ENCODE measurements at regions not wholly inside any gene's neighbourhood (a gene's known extent, or its start where the extent isn't known, plus 50 kb on each side); places are given as distances from the start of the nearest gene placed in this dataset.

GRCh38 chr5:130514984-130515690, 610.9 kb downstream of the CHSY3 start:
- TF ChIP-seq EGR1 (IDR thresholded peaks at IDR 0.05; ENCODE audit: borderline replicate concordance, low read depth, low read length) = no peak
- TF ChIP-seq POLR2A (IDR thresholded peaks at IDR 0.05; ENCODE audit: control extremely low read depth in 1 of 2, low read depth in 2 of 2, low read length in 2 of 2) = no peak
- no peak for TF ChIP-seq MAFK (IDR thresholded peaks at IDR 0.05; ENCODE audit: low read depth, low read length)
- no peak for TF ChIP-seq NRF1 (IDR thresholded peaks at IDR 0.05; ENCODE audit: low read depth, low read length)
- no peak for TF ChIP-seq HDAC6 (IDR thresholded peaks at IDR 0.05; ENCODE audit: low read depth, low read length)
- no peak for TF ChIP-seq TAF1 (IDR thresholded peaks at IDR 0.05; ENCODE audit: low read depth, low read length)
- no peak for TF ChIP-seq EZH2 (IDR thresholded peaks at IDR 0.05; ENCODE audit: low read depth, low read length, severe bottlenecking)
- no peak for TF ChIP-seq SP1 (IDR thresholded peaks at IDR 0.05; ENCODE audit: low read depth, low read length)
- no peak for TF ChIP-seq BACH1 (IDR thresholded peaks at IDR 0.05; ENCODE audit: low read length)
- TF ChIP-seq CTCF (IDR thresholded peaks at IDR 0.05; ENCODE audit: control extremely low read depth in 1 of 3, insufficient read depth in 1 of 3, low read depth in 1 of 3, low read length in 3 of 3) = no peak
- TF ChIP-seq EP300 (IDR thresholded peaks at IDR 0.05; ENCODE audit: borderline replicate concordance in 1 of 2, low read depth in 2 of 2, low read length in 2 of 2) = no peak
- TF ChIP-seq KDM1A (IDR thresholded peaks at IDR 0.05; ENCODE audit: borderline replicate concordance, low read length) = no peak
- no peak for TF ChIP-seq RFX5 (IDR thresholded peaks at IDR 0.05; ENCODE audit: borderline replicate concordance, low read depth, low read length)

Measured in H1 (cell line).